H9 (cell line): ENCODE measurements at regions not wholly inside any gene's neighbourhood (a gene's known extent, or its start where the extent isn't known, plus 50 kb on each side); places are given as distances from the start of the nearest gene placed in this dataset.

Experiments
- DNase-seq: peaks from one replicate; pipeline ENCODE4 v3.0.0-alpha.2; 2017
- H2AFZ ChIP-seq: one replicate; pipeline ENCODE4 v1.6.1; 2013; ENCODE audit warnings: mild to moderate bottlenecking, low read length, control low read depth, moderate library complexity
- H2AK5ac ChIP-seq: 2 replicates; pipeline ENCODE4 v1.6.1; 2013; ENCODE audit warnings: low read length, control low read depth, mixed read lengths; ENCODE audit not compliant: insufficient read length
- H2BK120ac ChIP-seq: one replicate; pipeline ENCODE4 v1.6.1; 2013; ENCODE audit warnings: low read depth, mild to moderate bottlenecking, low read length, control low read depth, inconsistent platforms; ENCODE audit not compliant: poor library complexity, severe bottlenecking
- H2BK12ac ChIP-seq: 2 replicates; pipeline ENCODE4 v1.6.1; 2013; ENCODE audit warnings: low read length, control low read depth, mixed read lengths, low read depth; ENCODE audit not compliant: insufficient read length
- H2BK15ac ChIP-seq: 2 replicates; pipeline ENCODE4 v1.6.1; 2013; ENCODE audit warnings: low read depth, low read length, control low read depth
- H2BK20ac ChIP-seq: one replicate; pipeline ENCODE4 v1.6.1; 2013; ENCODE audit warnings: low read depth, mild to moderate bottlenecking, low read length, control low read depth, inconsistent platforms; ENCODE audit not compliant: poor library complexity, severe bottlenecking
- H2BK5ac ChIP-seq: 2 replicates; pipeline ENCODE4 v1.6.1; 2013; ENCODE audit warnings: low read length, control low read depth, mixed read lengths; ENCODE audit not compliant: insufficient read length
- H3K14ac ChIP-seq: 2 replicates; pipeline ENCODE4 v1.6.1; 2013; ENCODE audit warnings: low read length, control low read depth; ENCODE audit not compliant: insufficient read depth
- H3K18ac ChIP-seq: 2 replicates; pipeline ENCODE4 v1.6.1; 2013; ENCODE audit warnings: low read depth, mild to moderate bottlenecking, mixed read lengths, low read length, control low read depth; ENCODE audit not compliant: insufficient read length
- H3K23ac ChIP-seq: 2 replicates; pipeline ENCODE4 v1.6.1; 2013; ENCODE audit warnings: low read length, control low read depth, mixed read lengths, low read depth; ENCODE audit not compliant: insufficient read length
- H3K23me2 ChIP-seq: 2 replicates; pipeline ENCODE4 v1.6.1; 2013; ENCODE audit warnings: low read depth, mild to moderate bottlenecking, mixed read lengths, low read length, control low read depth; ENCODE audit not compliant: insufficient read length, poor library complexity, severe bottlenecking
- H3K27ac ChIP-seq: 2 replicates; pipeline ENCODE4 v1.5.1; 2013; ENCODE audit warnings: low read length, control low read depth, mixed read lengths, low read depth; ENCODE audit not compliant: insufficient read length
- H3K27me3 ChIP-seq: 2 replicates; pipeline ENCODE4 v1.6.1; 2013; ENCODE audit warnings: low read length, control low read depth, inconsistent platforms; ENCODE audit not compliant: insufficient read depth
- H3K4ac ChIP-seq: 2 replicates; pipeline ENCODE4 v1.6.1; 2013; ENCODE audit warnings: low read depth, mild to moderate bottlenecking, control low read depth, inconsistent platforms, low read length, moderate library complexity
- H3K4me1 ChIP-seq: 2 replicates; pipeline ENCODE4 v1.6.1; 2013; ENCODE audit warnings: low read length, control low read depth, inconsistent platforms; ENCODE audit not compliant: insufficient read depth
- H3K4me2 ChIP-seq: 2 replicates; pipeline ENCODE4 v1.6.1; 2013; ENCODE audit warnings: low read length, control low read depth, mixed read lengths; ENCODE audit not compliant: insufficient read length, insufficient read depth
- H3K56ac ChIP-seq: 2 replicates; pipeline ENCODE4 v1.6.1; 2013; ENCODE audit warnings: low read depth, mild to moderate bottlenecking, mixed read lengths, low read length, control low read depth; ENCODE audit not compliant: insufficient read length
- H3K79me1 ChIP-seq: 2 replicates; pipeline ENCODE4 v1.6.1; 2013; ENCODE audit warnings: low read depth, mild to moderate bottlenecking, moderate library complexity, low read length, control low read depth, inconsistent platforms; ENCODE audit not compliant: insufficient read depth, poor library complexity, severe bottlenecking
- H3K79me2 ChIP-seq: 2 replicates; pipeline ENCODE4 v1.6.1; 2013; ENCODE audit warnings: low read length, control low read depth, inconsistent platforms; ENCODE audit not compliant: insufficient read depth
- H3K9ac ChIP-seq: 2 replicates; pipeline ENCODE4 v1.6.1; 2013; ENCODE audit warnings: low read length, control low read depth, mixed read lengths; ENCODE audit not compliant: insufficient read length; ENCODE audit errors: extremely low read depth
- H3K9me3 ChIP-seq: one replicate; pipeline ENCODE4 v1.6.1; 2013; ENCODE audit warnings: low read depth, low read length, inconsistent platforms; ENCODE audit not compliant: control insufficient read depth
- H3T11ph ChIP-seq: one replicate; pipeline ENCODE4 v1.6.1; 2013; ENCODE audit warnings: mild to moderate bottlenecking, low read length, control low read depth, inconsistent platforms
- H4K20me1 ChIP-seq: one replicate; pipeline ENCODE4 v1.6.1; 2013; ENCODE audit not compliant: control insufficient read depth, insufficient read length, insufficient read depth
- H4K5ac ChIP-seq: 2 replicates; pipeline ENCODE4 v1.6.1; 2013; ENCODE audit warnings: low read depth, mild to moderate bottlenecking, mixed read lengths, low read length, control low read depth; ENCODE audit not compliant: insufficient read length
- H4K8ac ChIP-seq: replicated peaks from 2 replicates; pipeline ENCODE4 v1.6.1; 2013; ENCODE audit warnings: low read length, control low read depth, mixed read lengths, low read depth; ENCODE audit not compliant: insufficient read length
- H4K91ac ChIP-seq: 2 replicates; pipeline ENCODE4 v1.6.1; 2013; ENCODE audit warnings: low read depth, mild to moderate bottlenecking, moderate library complexity, mixed read lengths, low read length, control low read depth; ENCODE audit not compliant: insufficient read length
- H3K27ac Mint-ChIP-seq, 3 experiments: 2 replicates in 2 of 3; 3 replicates in 1 of 3; pipeline ENCODE4 v1.8.0; 2020 to 2021; ENCODE audit warnings: mixed read lengths in 3 of 3, mild to moderate bottlenecking in 1 of 3, moderate library complexity in 1 of 3
- H3K27me3 Mint-ChIP-seq: 2 replicates; pipeline ENCODE4 v1.8.0; 2021; ENCODE audit warnings: low read depth, mild to moderate bottlenecking, moderate library complexity, mixed read lengths
- H3K36me3 Mint-ChIP-seq, 3 experiments: 2 replicates in 2 of 3; 3 replicates in 1 of 3; pipeline ENCODE4 v1.8.0; 2020 to 2021; ENCODE audit warnings: low read depth in 3 of 3, mixed read lengths in 3 of 3; ENCODE audit not compliant: insufficient read depth in 1 of 3
- H3K4me1 Mint-ChIP-seq, 2 experiments: 2 replicates each; pipeline ENCODE4 v1.8.0; 2020; ENCODE audit warnings: mixed read lengths in 2 of 2
- H3K4me3 Mint-ChIP-seq, 2 experiments: 2 replicates in 1 of 2; 3 replicates in 1 of 2; pipeline ENCODE4 v1.8.0; 2020 to 2021; ENCODE audit warnings: mild to moderate bottlenecking in 2 of 2, mixed read lengths in 2 of 2, moderate library complexity in 1 of 2
- H3K9me3 Mint-ChIP-seq, 2 experiments: 2 replicates in 1 of 2; 3 replicates in 1 of 2; pipeline ENCODE4 v1.8.0; 2020; ENCODE audit warnings: mild to moderate bottlenecking in 2 of 2, mixed read lengths in 2 of 2, moderate library complexity in 1 of 2
- CTCF ChIP-seq: fragments of 200-600 bp; sonication (generic); conservative IDR thresholded peaks from 3 replicates; pipeline ENCODE4 v1.8.0; 2021; ENCODE audit warnings: antibody characterized with exemption, mild to moderate bottlenecking
- WGBS: extraction: QIAGEN DNeasy Blood & Tissue Kit; methylation state at CpG from one replicate; pipeline ENCODE4 v1.1.7; 2013; ENCODE audit warnings: missing lambda C conversion rate, low lambda C conversion rate, mixed read lengths; ENCODE audit not compliant: insufficient read length; ENCODE audit errors: extremely low coverage; 5-methylcytosine and 5-hydroxymethylcytosine counted together

GRCh38 chr18:79579807-79580497 is 99.7 kb upstream of the CTDP1 start:
- H3K56ac ChIP-seq = no peak overlapping the region
- Mint-ChIP-seq H3K27ac (peak overlapping the region in 1 of 3 experiments; percentile 65; a peak in 1 of 7 replicates), H3K4me1 (peaks cover 3 to 8% of the 10 kb centered on the region in 2 experiments; a peak in 3 of 4 replicates), H3K27me3 (no peaks in the 10 kb centered on the region), H3K4me3 (no peak overlapping the region), H3K36me3 (no peaks in the 10 kb centered on the region), H3K9me3 (no peaks in the 10 kb centered on the region; a peak in 1 of 5 replicates)
- no peak overlapping the region for H2BK12ac ChIP-seq
- no peak overlapping the region for H3K14ac ChIP-seq
- no peak overlapping the region for H2AK5ac ChIP-seq
- no peak overlapping the region for H3K23ac ChIP-seq
- H3K4ac ChIP-seq = no peak overlapping the region
- peak; percentile 20 for DNase-seq
- H3K9ac ChIP-seq = no peak overlapping the region
- no peaks in the 10 kb centered on the region for H3K27me3 ChIP-seq
- no peak overlapping the region for H3T11ph ChIP-seq
- no peaks in the 10 kb centered on the region for H3K79me1 ChIP-seq
- no peak overlapping the region for H2BK20ac ChIP-seq
- H2BK120ac ChIP-seq = no peak overlapping the region
- TF ChIP-seq CTCF = no peak
- no peak overlapping the region for H2BK5ac ChIP-seq
- H3K23me2 ChIP-seq = no peaks in the 10 kb centered on the region
- H3K9me3 ChIP-seq = no peaks in the 10 kb centered on the region
- no peak overlapping the region for H3K4me2 ChIP-seq
- no peak overlapping the region for H4K8ac ChIP-seq
- H4K20me1 ChIP-seq = no peaks in the 10 kb centered on the region
- H4K5ac ChIP-seq = no peak overlapping the region
- H3K18ac ChIP-seq = no peak overlapping the region
- no peaks in the 10 kb centered on the region for H3K4me1 ChIP-seq
- H4K91ac ChIP-seq = no peak overlapping the region
- no peak overlapping the region for H3K27ac ChIP-seq
- H2AFZ ChIP-seq = no peak overlapping the region
- H3K79me2 ChIP-seq = no peaks in the 10 kb centered on the region
- WGBS = no CpG with 5 or more reads among the region's 21 CpGs
- H2BK15ac ChIP-seq = no peak overlapping the region
